ENCODE measurements at regions not wholly inside any gene's neighbourhood (a gene's known extent, or its start where the extent isn't known, plus 50 kb on each side); places are given as distances from the start of the nearest gene placed in this dataset.

- Histone ChIP-seq H3K18ac (ENCODE audit: extremely low read depth, low read length) (no peak overlapping the region), H2BK5ac (ENCODE audit: low read depth, low read length) (no peak overlapping the region), H3K4me1 (replicated peaks in 1 of 4; ENCODE audit: control insufficient read depth in 3 of 4, insufficient read depth in 4 of 4, low read length in 3 of 4) (0 out of 7 replicates have a peak, but pooled peaks cover 0 to 2% (median 0%) of the 10 kb centered on the region in 4 experiments), H3K9me3 (ENCODE audit: insufficient read depth in 2 of 2, low read depth in 1 of 2, low read length in 1 of 2) (no peaks in the 10 kb centered on the region), H4K5ac (ENCODE audit: insufficient read length, low read depth, low read length) (no peak overlapping the region), H3K4me3 (ENCODE audit: extremely low read depth in 1 of 4, insufficient read depth in 2 of 4, low read depth in 3 of 4, low read length in 4 of 4) (no peak overlapping the region), H3K14ac (ENCODE audit: insufficient read length) (no peak overlapping the region), H4K91ac (replicated peaks; ENCODE audit: insufficient read length, low read length) (no peak overlapping the region), H2BK15ac (ENCODE audit: low read length) (no peak overlapping the region), H3K79me2 (ENCODE audit: control insufficient read depth in 1 of 2, insufficient read depth in 2 of 2, low read length in 2 of 2) (no peaks in the 10 kb centered on the region), H2BK20ac (ENCODE audit: low read length) (no peak overlapping the region), H2AFZ (ENCODE audit: low read length) (no peak overlapping the region), H2BK120ac (replicated peaks; ENCODE audit: low read depth, low read length) (no peak overlapping the region), H3K9ac (replicated peaks in 1 of 4; ENCODE audit: extremely low read depth in 1 of 4, low read depth in 3 of 4, low read length in 3 of 4) (no peak overlapping the region), H4K8ac (ENCODE audit: extremely low read depth, insufficient read depth, low read length) (no peak overlapping the region), H3K27me3 (replicated peaks in 1 of 4; ENCODE audit: control insufficient read depth in 3 of 4, extremely low read depth in 1 of 4, insufficient read depth in 3 of 4, low read length in 3 of 4) (no peaks in the 10 kb centered on the region), H3K56ac (replicated peaks; ENCODE audit: insufficient read length, low read depth, low read length) (no peak overlapping the region), H3K4ac (replicated peaks; ENCODE audit: insufficient read length, low read depth, low read length) (no peak overlapping the region), H3K23ac (ENCODE audit: insufficient read length) (no peak overlapping the region), H3K27ac (ENCODE audit: low read depth, low read length) (no peak overlapping the region), H3K4me2 (ENCODE audit: insufficient read depth in 1 of 2, low read depth in 2 of 2, low read length in 2 of 2) (no peak overlapping the region), H3K79me1 (ENCODE audit: low read depth, low read length) (no peaks in the 10 kb centered on the region), H3K23me2 (ENCODE audit: low read depth, low read length) (no peaks in the 10 kb centered on the region), H3K36me3 (ENCODE audit: control insufficient read depth in 2 of 4, insufficient read depth in 4 of 4, low read length in 3 of 4) (no peaks in the 10 kb centered on the region), H2BK12ac (ENCODE audit: low read depth, low read length) (no peak overlapping the region), H4K20me1 (replicated peaks in 1 of 2; ENCODE audit: control insufficient read depth in 1 of 2, insufficient read depth in 2 of 2, low read length in 2 of 2) (no peaks in the 10 kb centered on the region), H2AK5ac (ENCODE audit: low read depth, low read length) (no peak overlapping the region)
- FAIRE-seq (no peak), DNase-seq (ENCODE audit: low read depth in 1 of 2, low spot score in 2 of 2) (no peak)
- TF ChIP-seq BACH1 (IDR thresholded peaks at IDR 0.05; ENCODE audit: low read length) = no peak
- TF ChIP-seq CTBP2 (IDR thresholded peaks at IDR 0.05; ENCODE audit: borderline replicate concordance, insufficient read depth, insufficient read length, low read length) = no peak
- TF ChIP-seq TAF1 (IDR thresholded peaks at IDR 0.05; ENCODE audit: low read depth, low read length) = no peak
- TF ChIP-seq JUND (IDR thresholded peaks at IDR 0.05; ENCODE audit: low read length) = no peak
- no peak for TF ChIP-seq KDM5A (IDR thresholded peaks at IDR 0.05; ENCODE audit: low read length)
- TF ChIP-seq MAX (IDR thresholded peaks at IDR 0.05) = no peak
- TF ChIP-seq SIX5 (IDR thresholded peaks at IDR 0.05; ENCODE audit: low read depth, low read length) = no peak
- no peak for TF ChIP-seq MAFK (IDR thresholded peaks at IDR 0.05; ENCODE audit: low read depth, low read length)
- TF ChIP-seq ATF3 (IDR thresholded peaks at IDR 0.05; ENCODE audit: insufficient read depth, low read depth, low read length) = no peak
- TF ChIP-seq CREB1 (IDR thresholded peaks at IDR 0.05) = no peak
- no peak for TF ChIP-seq KDM4A (IDR thresholded peaks at IDR 0.05; ENCODE audit: low read depth, low read length, severe bottlenecking)
- no peak for TF ChIP-seq JUN (IDR thresholded peaks at IDR 0.05; ENCODE audit: low read depth, low read length)
- no peak for TF ChIP-seq SP4 (IDR thresholded peaks at IDR 0.05; ENCODE audit: low read length)
- POLR2A ChIA-PET (ENCODE audit: partially characterized antibody) = interaction anchor here (1.6 kb wide), 1 partner anchor 12 kb away, joined by 3 read pairs; no protein-coding TSS in a partner anchor
- CTCF ChIA-PET (ENCODE audit: partially characterized antibody) = interaction anchor here (1.4 kb wide), 2 partner anchors 8 to 14 kb away, joined by 3 to 4 read pairs; no protein-coding TSS in a partner anchor
Observed at GRCh38 chr5:52148679-52149078, 639.0 kb upstream of the ITGA1 start.
